ENCODE measurements at regions not wholly inside any gene's neighbourhood (a gene's known extent, or its start where the extent isn't known, plus 50 kb on each side); places are given as distances from the start of the nearest gene placed in this dataset.

DNA sequence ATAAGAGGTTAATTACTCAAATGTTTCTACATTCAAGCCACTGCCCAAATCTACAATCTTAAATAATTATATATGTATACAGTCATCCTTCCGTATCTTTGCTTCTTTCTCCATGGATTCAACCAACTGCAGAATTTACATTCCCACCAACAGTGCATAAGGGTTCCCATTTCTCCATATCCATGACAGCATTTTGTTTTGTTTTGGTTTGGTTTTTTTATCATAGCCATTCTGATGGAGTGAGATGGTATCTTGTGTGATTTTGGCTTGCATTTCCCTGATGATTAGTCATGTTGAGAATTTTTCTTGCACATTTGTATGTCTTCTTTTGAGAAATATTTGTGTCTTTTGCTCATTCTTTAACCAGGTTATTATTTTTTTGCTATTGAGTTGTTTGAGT lies 198.5 kb downstream of the C6orf118 start (continued):
- TF ChIP-seq MTA1 (IDR thresholded peaks at IDR 0.05; ENCODE audit: borderline replicate concordance) = no peak
- no peak for TF ChIP-seq ZNF175 (CRISPR knock-in tag; IDR thresholded peaks at IDR 0.05; ENCODE audit: low read depth)
- no peak for TF ChIP-seq TCF15 (CRISPR knock-in tag; IDR thresholded peaks at IDR 0.05)
- no peak for TF ChIP-seq SMAD2 (IDR thresholded peaks at IDR 0.05; ENCODE audit: low read depth, low read length)

GRCh38 chr6:165109011-165109410 lies 200.4 kb downstream of the C6orf118 start:
- no peaks in the 10 kb centered on the region for H3K27me3 ChIP-seq (ENCODE audit: control insufficient read depth in 2 of 2, insufficient read depth in 2 of 2, low read length in 2 of 2)
- no peak overlapping the region for H3K27ac ChIP-seq (ENCODE audit: extremely low read depth, low read depth, low read length)
- intact Hi-C loops (cut with micrococcal nuclease) = no loop called here
- H3K9ac ChIP-seq (ENCODE audit: insufficient read depth in 1 of 2, low read depth in 2 of 2, low read length in 2 of 2) = no peak overlapping the region
- no peaks in the 10 kb centered on the region for H3K4me1 ChIP-seq (replicated peaks in 1 of 2; ENCODE audit: control insufficient read depth in 2 of 2, insufficient read depth in 2 of 2, low read length in 2 of 2)
- ATAC-seq (no peak), FAIRE-seq (no peak), DNase-seq (ENCODE audit: extremely low read depth in 1 of 4, low spot score in 3 of 4) (no peak)
- H3K9me3 ChIP-seq (replicated peaks; ENCODE audit: control insufficient read depth, insufficient read depth, low read depth, low read length) = no peaks in the 10 kb centered on the region
- in situ Hi-C loops (cut with MboI) = no loop called here
- TF ChIP-seq ASH1L (IDR thresholded peaks at IDR 0.05; ENCODE audit: borderline replicate concordance, low read depth, partially characterized antibody) (no peak), RBFOX2 (IDR thresholded peaks at IDR 0.05; ENCODE audit: low read depth, low read length) (no peak), ZNF146 (CRISPR knock-in tag; IDR thresholded peaks at IDR 0.05; ENCODE audit: unreplicated experiment) (no peak), RBM34 (IDR thresholded peaks at IDR 0.05; ENCODE audit: borderline replicate concordance, insufficient read depth, low read length) (no peak), ATF4 (CRISPR knock-in tag; IDR thresholded peaks at IDR 0.05) (no peak)
- TF ChIP-seq, protein P1, sequence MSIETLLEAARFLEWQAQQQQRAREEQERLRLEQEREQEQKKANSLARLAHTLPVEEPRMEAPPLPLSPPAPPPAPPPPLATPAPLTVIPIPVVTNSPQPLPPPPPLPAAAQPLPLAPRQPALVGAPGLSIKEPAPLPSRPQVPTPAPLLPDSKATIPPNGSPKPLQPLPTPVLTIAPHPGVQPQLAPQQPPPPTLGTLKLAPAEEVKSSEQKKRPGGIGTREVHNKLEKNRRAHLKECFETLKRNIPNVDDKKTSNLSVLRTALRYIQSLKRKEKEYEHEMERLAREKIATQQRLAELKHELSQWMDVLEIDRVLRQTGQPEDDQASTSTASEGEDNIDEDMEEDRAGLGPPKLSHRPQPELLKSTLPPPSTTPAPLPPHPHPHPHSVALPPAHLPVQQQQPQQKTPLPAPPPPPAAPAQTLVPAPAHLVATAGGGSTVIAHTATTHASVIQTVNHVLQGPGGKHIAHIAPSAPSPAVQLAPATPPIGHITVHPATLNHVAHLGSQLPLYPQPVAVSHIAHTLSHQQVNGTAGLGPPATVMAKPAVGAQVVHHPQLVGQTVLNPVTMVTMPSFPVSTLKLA (conservative IDR thresholded peaks at IDR 0.05) = no peak
- H2AFZ ChIP-seq (ENCODE audit: low read depth, low read length) = no peak overlapping the region
- ChIA-PET CTCF (ENCODE audit: low intra/inter-chr PET ratio) (no interaction called here), POLR2A (no interaction called here)
- WGBS (ENCODE audit: insufficient coverage, low coverage, missing lambda C conversion rate) = under 1% methylated on average over 5 of the region's 5 CpGs
- no peak overlapping the region for H3K4me3 ChIP-seq
- H3K9me1 ChIP-seq (ENCODE audit: control insufficient read depth, insufficient read depth, low read length) = no peaks in the 10 kb centered on the region
- no peaks in the 10 kb centered on the region for H3K79me2 ChIP-seq (ENCODE audit: control insufficient read depth, insufficient read depth, low read length)
- no peaks in the 10 kb centered on the region for H3K36me3 ChIP-seq (ENCODE audit: control insufficient read depth, insufficient read depth, low read length)
- no peaks in the 10 kb centered on the region for H4K20me1 ChIP-seq (replicated peaks; ENCODE audit: control insufficient read depth, insufficient read depth, low read length)
- no TSS peak for BruUV-seq (replicated peaks)
- H3K4me2 ChIP-seq (ENCODE audit: insufficient read depth, low read length) = no peak overlapping the region

Measured in K562 (cell line).